Mesenteric fat pad (tissue), 1 donor: ENCODE measurements at regions not wholly inside any gene's neighbourhood (a gene's known extent, or its start where the extent isn't known, plus 50 kb on each side); places are given as distances from the start of the nearest gene placed in this dataset.

ENCODE experiments used
- DNase-seq: peaks from one replicate; pipeline ENCODE4 v3.0.0-alpha.2; 2020; ENCODE audit warnings: low spot score
- donor health status: DM: yes; HTN: yes; CAD: no.

- no peak for DNase-seq
These were observed 49.6 kb upstream of the CCNG1 start for GRCh38 chr5:163387589-163388343.
